KBM-7 (cell line): ENCODE measurements at regions not wholly inside any gene's neighbourhood (a gene's known extent, or its start where the extent isn't known, plus 50 kb on each side); places are given as distances from the start of the nearest gene placed in this dataset.
"Not testable (repeated sequence)": the region's sequence is repeated elsewhere in the genome, so short reads cannot be mapped to it uniquely, and the experiment has no call there.

Experiments used
- DNase-seq: peaks from one replicate; pipeline ENCODE4 v3.0.0-alpha.2; 2015
- in situ Hi-C: fragments of 300-500 bp; cut with MboI; formaldehyde crosslinking; loops from 2 replicates; pipeline ENCODE4 v1.14.3; 2020; ENCODE audit warnings: low sequenced_read_pairs, low pct_unique_long_range_greater_than_20kb, mixed read lengths

DNA sequence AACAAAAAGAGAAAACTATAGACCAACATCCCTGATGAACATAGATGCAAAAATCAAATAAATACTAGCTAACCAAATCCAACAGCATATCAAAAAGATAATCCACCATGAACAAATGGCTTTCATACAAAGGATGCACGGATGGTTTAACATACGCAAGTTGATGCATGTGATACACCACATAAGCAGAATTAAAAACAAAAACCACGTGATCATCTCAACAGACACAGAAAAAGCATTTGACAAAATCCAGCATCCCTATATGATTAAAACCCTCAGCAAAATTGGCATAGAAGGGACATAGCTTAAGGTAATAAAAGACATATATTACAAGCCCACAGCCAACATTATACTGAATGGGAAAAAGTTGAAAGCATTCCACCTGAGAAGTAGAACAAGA is 125.9 kb downstream of the RTP4 start:
- in situ Hi-C loops, DNase-seq: not testable (repeated sequence)

GRCh38 chr3:187491371-187491770 is 123.2 kb downstream of the RTP4 start:
- in situ Hi-C loops: no loop called here
- no peak for DNase-seq

DNA sequence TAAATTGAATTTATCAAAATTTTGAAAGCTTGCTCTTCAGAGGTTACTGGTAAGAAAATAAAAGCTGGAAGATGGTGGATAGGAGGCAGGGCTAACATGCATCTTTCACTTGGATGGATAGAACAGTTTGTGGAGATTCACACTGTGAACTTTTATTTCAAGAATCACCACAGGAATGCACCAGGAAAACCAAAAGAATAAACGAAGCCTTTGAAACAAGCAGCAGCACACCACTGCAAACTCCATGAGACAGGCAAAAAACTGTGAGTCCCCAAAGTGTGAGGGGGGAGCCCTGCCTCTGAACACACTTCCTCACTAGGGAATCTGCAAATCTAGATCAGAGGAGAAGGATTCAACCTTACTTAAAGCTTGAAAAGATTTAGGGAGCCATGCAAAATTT is 122.2 kb downstream of the RTP4 start:
- in situ Hi-C loops: no loop called here

DNA sequence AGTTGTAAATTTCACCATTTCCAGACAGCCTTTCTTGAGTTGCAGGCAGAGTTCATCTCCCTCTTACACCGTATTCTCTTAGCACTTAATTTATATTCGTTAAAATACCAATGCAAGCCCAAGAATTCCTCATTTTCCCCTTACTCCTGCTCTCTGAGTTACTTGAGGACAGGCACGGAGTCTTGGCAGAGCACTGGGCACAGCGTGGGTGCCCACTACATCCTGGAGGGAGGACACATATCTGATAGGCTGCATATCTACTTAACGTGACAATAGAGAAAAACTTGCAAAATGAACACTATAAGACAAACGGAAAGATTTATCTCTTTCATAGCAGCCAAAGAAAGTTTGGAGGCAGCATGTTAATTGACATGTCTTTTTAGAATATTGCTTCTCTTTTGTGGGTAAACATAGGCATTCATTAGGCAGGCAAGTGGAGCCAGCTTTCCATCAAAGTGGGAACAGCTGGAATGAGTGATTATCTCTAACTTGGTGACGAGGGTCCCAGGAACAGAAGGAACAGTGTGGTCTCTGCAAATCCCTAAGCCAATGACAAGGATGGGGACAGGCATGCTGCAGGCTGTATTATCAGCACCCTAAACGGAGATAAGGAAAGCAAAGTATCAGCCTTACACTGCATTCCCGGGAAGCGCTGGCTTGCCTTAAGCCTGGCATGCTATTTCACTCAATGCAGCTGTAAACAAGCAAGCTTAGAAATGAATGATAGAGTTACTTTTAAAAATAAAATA is 116.5 kb downstream of the RTP4 start:
- in situ Hi-C loops: no loop called here
- DNase-seq: no peak

More for the DNA sequence above, 122.2 kb downstream of the RTP4 start:
- no peak for DNase-seq

- no peak for DNase-seq
- in situ Hi-C loops: no loop called here
Observed at GRCh38 chr3:187481426-187481825, 113.2 kb downstream of the RTP4 start.

DNA sequence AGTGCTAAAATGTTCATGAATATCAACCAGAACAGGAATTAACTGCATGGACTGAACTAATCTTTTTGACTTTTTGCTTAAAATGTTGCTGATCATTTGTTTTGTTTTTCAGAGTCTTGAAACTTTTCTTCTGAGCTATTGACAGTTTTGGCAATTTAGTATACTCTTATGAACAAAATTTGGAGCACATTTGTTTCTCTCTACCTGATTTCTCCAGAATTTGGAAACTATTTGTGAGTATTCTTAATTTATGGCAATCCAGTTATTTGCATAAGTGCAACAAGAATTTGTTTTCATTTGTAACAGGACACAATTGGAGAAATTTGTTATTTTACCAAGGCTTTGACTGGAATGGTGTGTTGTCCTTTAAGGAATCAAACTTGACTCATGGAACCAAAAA is 107.4 kb downstream of the RTP4 start:
- DNase-seq, in situ Hi-C loops: not testable (repeated sequence)

GRCh38 chr3:187473778-187474406 is 105.7 kb downstream of the RTP4 start:
- in situ Hi-C loops: no loop called here
- DNase-seq: peak; percentile 12

- DNase-seq, in situ Hi-C loops: not testable (repeated sequence)
Observed at GRCh38 chr3:187466306-187466705, 98.1 kb downstream of the RTP4 start.

GRCh38 chr3:187465503-187465902 is 97.3 kb downstream of the RTP4 start:
- no peak for DNase-seq
- in situ Hi-C loops: no loop called here

DNA sequence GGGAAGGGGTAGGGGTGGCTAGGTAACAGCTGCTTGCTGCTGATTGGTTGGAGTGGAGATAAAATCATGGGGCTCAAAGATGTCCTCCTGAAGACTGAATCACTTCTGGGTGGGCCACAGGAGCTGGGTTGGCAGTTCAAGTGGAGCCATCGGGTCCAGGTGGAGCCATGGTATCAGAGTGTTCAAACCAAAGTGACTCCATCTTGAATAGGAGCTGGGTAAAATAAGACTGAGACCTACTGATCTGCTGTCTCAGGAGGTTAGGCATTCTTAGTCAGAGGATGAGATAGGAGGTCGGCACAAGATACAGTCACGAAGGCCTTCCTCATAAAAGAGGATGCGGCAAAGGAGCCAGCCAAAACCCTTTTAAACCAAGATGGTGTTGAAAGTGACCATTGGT is 96.5 kb downstream of the RTP4 start:
- DNase-seq: no peak
- in situ Hi-C loops: no loop called here

- in situ Hi-C loops: no loop called here
- no peak for DNase-seq
Observed at GRCh38 chr3:187458921-187459320, 90.7 kb downstream of the RTP4 start.

GRCh38 chr3:187458383-187458782 is 90.2 kb downstream of the RTP4 start:
- DNase-seq: no peak
- in situ Hi-C loops: no loop called here

GRCh38 chr3:187456250-187456649 is 88.1 kb downstream of the RTP4 start:
- in situ Hi-C loops: no loop called here

DNA sequence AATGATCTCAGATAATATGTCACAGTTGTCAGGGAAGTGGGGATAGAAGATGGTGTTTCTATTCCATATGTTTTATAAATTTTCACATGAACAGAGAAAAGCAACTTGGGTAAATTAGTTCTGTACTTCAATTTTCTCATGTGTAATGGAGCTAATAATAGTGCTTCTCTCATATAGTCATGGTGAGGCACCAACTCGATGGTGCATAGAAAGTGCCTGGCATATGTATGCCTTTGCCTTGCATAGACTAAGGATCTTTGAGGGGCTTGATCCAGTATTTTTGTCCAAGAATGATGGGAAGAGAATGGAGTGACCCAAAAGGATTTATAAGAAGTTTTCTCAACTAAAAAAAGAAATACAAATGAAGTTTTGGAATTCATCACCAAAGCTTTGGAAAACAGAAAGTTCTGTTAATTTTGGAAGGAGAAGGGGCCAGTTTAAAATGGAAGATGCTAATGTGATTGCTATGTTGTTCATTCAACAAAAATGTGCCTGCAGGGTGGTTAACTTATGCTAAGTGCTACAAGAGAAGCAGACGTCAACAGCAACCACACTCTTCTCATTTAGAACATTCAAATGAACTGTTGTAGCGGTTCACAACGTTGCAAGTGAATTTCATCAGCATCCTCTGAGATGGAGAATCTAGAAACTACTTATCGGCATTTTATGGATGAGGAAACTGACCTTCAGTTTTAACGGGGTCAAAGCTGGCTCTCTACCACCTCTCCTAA is 86.1 kb downstream of the RTP4 start:
- no peak for DNase-seq
- in situ Hi-C loops: no loop called here

More at GRCh38 chr3:187456250-187456649, 88.1 kb downstream of the RTP4 start:
- no peak for DNase-seq

DNA sequence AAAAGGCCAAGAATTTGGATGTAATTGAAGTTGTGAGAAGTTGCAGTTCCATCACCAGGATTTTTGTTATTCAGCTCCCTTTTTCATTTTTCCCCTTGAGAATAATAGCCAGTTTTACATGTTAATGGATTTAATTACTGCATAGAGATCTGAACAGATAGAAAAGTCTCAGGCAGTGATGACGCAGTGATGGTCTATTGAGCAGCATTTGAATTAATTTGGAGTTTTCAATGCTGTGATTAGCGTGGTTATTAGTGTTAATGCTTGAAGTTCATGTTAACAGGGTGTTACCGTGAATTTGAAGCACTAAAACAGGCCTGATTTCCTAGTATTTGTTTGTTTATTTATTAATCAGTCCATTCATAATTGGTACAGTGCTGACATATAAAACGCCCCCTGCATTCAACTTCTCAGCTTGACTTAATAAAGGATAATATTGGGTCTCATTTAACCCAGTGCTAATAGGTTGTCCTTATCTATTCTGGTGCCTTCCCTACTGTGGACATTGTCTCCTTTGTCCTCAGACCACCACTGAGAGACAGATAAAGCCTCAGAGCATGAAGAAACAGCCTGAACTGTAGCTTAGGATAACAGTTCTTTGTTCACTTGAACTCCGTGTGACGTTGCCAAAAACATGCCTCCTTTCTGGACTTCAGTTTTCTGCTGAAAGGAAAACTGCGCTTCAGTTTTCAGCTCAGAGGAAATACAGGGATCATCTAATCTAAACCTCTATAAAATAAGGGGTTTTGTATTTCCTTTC is 82.4 kb downstream of the RTP4 start:
- DNase-seq: no peak
- in situ Hi-C loops: no loop called here

GRCh38 chr3:187448674-187449073 is 80.5 kb downstream of the RTP4 start:
- DNase-seq: no peak
- in situ Hi-C loops: no loop called here

DNA sequence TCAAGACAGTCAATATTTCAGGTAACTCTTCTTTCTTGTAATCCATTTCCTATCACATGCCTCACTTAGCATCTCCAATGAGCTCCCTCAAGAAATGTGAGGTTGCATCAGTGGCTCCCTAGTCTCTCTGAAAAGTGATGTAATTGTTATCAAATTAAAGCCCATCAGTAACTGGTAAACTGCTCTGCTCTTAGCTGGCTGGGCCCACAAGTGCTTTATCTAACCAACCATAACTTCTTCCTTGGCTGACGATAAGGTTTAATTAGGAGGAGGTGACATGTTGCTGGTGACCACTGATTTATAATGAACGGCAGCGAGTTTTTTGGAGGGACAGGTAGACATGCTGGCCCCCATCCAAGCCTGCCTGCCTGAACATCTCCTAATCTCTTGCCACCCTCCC is 79.6 kb downstream of the RTP4 start:
- DNase-seq: no peak

DNA sequence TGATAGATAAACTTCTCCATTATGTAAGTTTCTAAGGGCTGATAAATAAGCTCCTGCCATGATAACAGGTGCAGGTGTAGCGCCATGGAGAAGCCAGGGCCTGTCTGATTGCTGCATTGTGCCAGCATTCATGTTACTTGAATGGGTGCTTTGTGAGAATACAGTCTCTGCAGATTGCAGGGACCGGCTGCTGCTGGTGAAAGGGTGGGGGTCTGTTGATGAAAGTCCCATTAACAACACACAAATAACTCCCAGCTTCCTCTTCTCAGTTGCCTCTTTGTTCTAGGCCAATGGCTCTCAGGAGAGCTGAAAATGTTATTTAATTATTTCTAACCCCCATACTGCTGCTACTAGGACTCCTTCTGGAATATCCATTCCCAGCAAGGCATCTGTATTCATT is 77.2 kb downstream of the RTP4 start:
- DNase-seq: no peak
- in situ Hi-C loops: no loop called here

More for the DNA sequence above, 79.6 kb downstream of the RTP4 start:
- in situ Hi-C loops: no loop called here

GRCh38 chr3:187434524-187434923 is 66.3 kb downstream of the RTP4 start:
- in situ Hi-C loops: no loop called here
- DNase-seq: no peak
